Stimulated activated CD8-positive, alpha-beta memory T cell treated with anti-CD3 and anti-CD28 coated beads, Interleukin-12 subunit alpha, Interleukin-12 subunit beta, amount 100 ng/mL, for 24 hours (primary cell): ENCODE measurements at regions not wholly inside any gene's neighbourhood (a gene's known extent, or its start where the extent isn't known, plus 50 kb on each side); places are given as distances from the start of the nearest gene placed in this dataset.
"Not testable (repeated sequence)": the region's sequence is repeated elsewhere in the genome, so short reads cannot be mapped to it uniquely, and the experiment has no call there.

ENCODE experiments used
- DNase-seq: peaks from one replicate; pipeline ENCODE4 v3.0.0-alpha.2; 2020; ENCODE audit errors: extremely low read depth

- DNase-seq: not testable (repeated sequence)
Measured at GRCh38 chr16:29355339-29356059, 51.0 kb downstream of the NPIPB11 start.

- DNase-seq: not testable (repeated sequence)
Measured at GRCh38 chr16:29354449-29354848, 52.1 kb downstream of the NPIPB11 start.

GRCh38 chr16:29352617-29352999, 53.9 kb downstream of the NPIPB11 start:
- DNase-seq: not testable (repeated sequence)

- DNase-seq: not testable (repeated sequence)
Measured at GRCh38 chr16:29351970-29352616, 54.4 kb downstream of the NPIPB11 start.

- not testable (repeated sequence) for DNase-seq
Measured at GRCh38 chr16:29351271-29351969, 55.1 kb downstream of the NPIPB11 start.

GRCh38 chr16:29349966-29350365, 56.5 kb downstream of the NPIPB11 start:
- DNase-seq: not testable (repeated sequence)

GRCh38 chr16:29348748-29349147, 57.8 kb downstream of the NPIPB11 start:
- DNase-seq: not testable (repeated sequence)

- DNase-seq: not testable (repeated sequence)
Measured at GRCh38 chr16:29348123-29348690, 58.3 kb downstream of the NPIPB11 start.

- not testable (repeated sequence) for DNase-seq
Measured at GRCh38 chr16:29346796-29347580, 59.5 kb downstream of the NPIPB11 start.

GRCh38 chr16:29346203-29346602, 60.3 kb downstream of the NPIPB11 start:
- DNase-seq: not testable (repeated sequence)

GRCh38 chr16:29342937-29343336, 63.6 kb downstream of the NPIPB11 start:
- DNase-seq: not testable (repeated sequence)

GRCh38 chr16:29340779-29341438, 65.6 kb downstream of the NPIPB11 start:
- DNase-seq: not testable (repeated sequence)

- DNase-seq: not testable (repeated sequence)
Measured at GRCh38 chr16:29340235-29340634, 66.3 kb downstream of the NPIPB11 start.

GRCh38 chr16:29338821-29339700, 67.5 kb downstream of the NPIPB11 start:
- not testable (repeated sequence) for DNase-seq

GRCh38 chr16:29337385-29337901, 69.1 kb downstream of the NPIPB11 start:
- not testable (repeated sequence) for DNase-seq

GRCh38 chr16:29335549-29335846, 71.0 kb downstream of the NPIPB11 start:
- not testable (repeated sequence) for DNase-seq

GRCh38 chr16:29334776-29335548, 71.5 kb downstream of the NPIPB11 start:
- not testable (repeated sequence) for DNase-seq

- DNase-seq: not testable (repeated sequence)
Measured at GRCh38 chr16:29333492-29334097, 72.9 kb downstream of the NPIPB11 start.
